NCI-H526 (cell line): ENCODE measurements at regions not wholly inside any gene's neighbourhood (a gene's known extent, or its start where the extent isn't known, plus 50 kb on each side); places are given as distances from the start of the nearest gene placed in this dataset.

Experiments used
- DNase-seq, 2 experiments: peaks; one replicate each; lab custom pipeline; 2025; lab: John Stamatoyannopoulos, UW

- DNase-seq, result no peak
Observed at GRCh38 chr3:17946619-17947018, 204.2 kb upstream of the TBC1D5 start.

GRCh38 chr3:17945799-17946399 lies 203.5 kb upstream of the TBC1D5 start:
- DNase-seq, result no peak

GRCh38 chr3:17945018-17945798 lies 202.8 kb upstream of the TBC1D5 start:
- DNase-seq, result no peak

GRCh38 chr3:17942856-17943255 lies 200.4 kb upstream of the TBC1D5 start:
- no peak for DNase-seq

- DNase-seq, result no peak
Observed at GRCh38 chr3:17941766-17942165, 199.3 kb upstream of the TBC1D5 start.

- DNase-seq, result no peak
Observed at GRCh38 chr3:17941152-17941551, 198.7 kb upstream of the TBC1D5 start.

- DNase-seq, result no peak
Observed at GRCh38 chr3:17939157-17939556, 196.7 kb upstream of the TBC1D5 start.

- no peak for DNase-seq
Observed at GRCh38 chr3:17938313-17938712, 195.9 kb upstream of the TBC1D5 start.

GRCh38 chr3:17936736-17937480 lies 194.5 kb upstream of the TBC1D5 start:
- no peak for DNase-seq

- DNase-seq, result no peak
Observed at GRCh38 chr3:17935222-17935621, 192.8 kb upstream of the TBC1D5 start.

GRCh38 chr3:17932136-17932771 lies 189.8 kb upstream of the TBC1D5 start:
- no peak for DNase-seq

GRCh38 chr3:17931131-17931530 lies 188.7 kb upstream of the TBC1D5 start:
- DNase-seq, result no peak

- no peak for DNase-seq
Observed at GRCh38 chr3:17928502-17929145, 186.2 kb upstream of the TBC1D5 start.

GRCh38 chr3:17927036-17927435 lies 184.6 kb upstream of the TBC1D5 start:
- DNase-seq, result no peak

- DNase-seq, result no peak
Observed at GRCh38 chr3:17915341-17915740, 172.9 kb upstream of the TBC1D5 start.

GRCh38 chr3:17913359-17913758 lies 170.9 kb upstream of the TBC1D5 start:
- no peak for DNase-seq

- DNase-seq, result no peak
Observed at GRCh38 chr3:17911986-17912760, 169.7 kb upstream of the TBC1D5 start.

- DNase-seq, result no peak
Observed at GRCh38 chr3:17910922-17911321, 168.5 kb upstream of the TBC1D5 start.

- no peak for DNase-seq
Observed at GRCh38 chr3:17909714-17910113, 167.3 kb upstream of the TBC1D5 start.

GRCh38 chr3:17908399-17909191 lies 166.2 kb upstream of the TBC1D5 start:
- DNase-seq, result peak; percentile 27 to 29
